ENCODE measurements at regions not wholly inside any gene's neighbourhood (a gene's known extent, or its start where the extent isn't known, plus 50 kb on each side); places are given as distances from the start of the nearest gene placed in this dataset.

- no peak for TF ChIP-seq CTCF (IDR thresholded peaks at IDR 0.05)
- no peak for TF ChIP-seq EZH2 (IDR thresholded peaks at IDR 0.05; ENCODE audit: borderline replicate concordance, insufficient read depth, low read depth, low read length, poor library complexity, severe bottlenecking)
These were observed 321.5 kb upstream of the SOX5 start for GRCh38 chr12:24270965-24271364.
